ENCODE measurements at regions not wholly inside any gene's neighbourhood (a gene's known extent, or its start where the extent isn't known, plus 50 kb on each side); places are given as distances from the start of the nearest gene placed in this dataset.

DNA sequence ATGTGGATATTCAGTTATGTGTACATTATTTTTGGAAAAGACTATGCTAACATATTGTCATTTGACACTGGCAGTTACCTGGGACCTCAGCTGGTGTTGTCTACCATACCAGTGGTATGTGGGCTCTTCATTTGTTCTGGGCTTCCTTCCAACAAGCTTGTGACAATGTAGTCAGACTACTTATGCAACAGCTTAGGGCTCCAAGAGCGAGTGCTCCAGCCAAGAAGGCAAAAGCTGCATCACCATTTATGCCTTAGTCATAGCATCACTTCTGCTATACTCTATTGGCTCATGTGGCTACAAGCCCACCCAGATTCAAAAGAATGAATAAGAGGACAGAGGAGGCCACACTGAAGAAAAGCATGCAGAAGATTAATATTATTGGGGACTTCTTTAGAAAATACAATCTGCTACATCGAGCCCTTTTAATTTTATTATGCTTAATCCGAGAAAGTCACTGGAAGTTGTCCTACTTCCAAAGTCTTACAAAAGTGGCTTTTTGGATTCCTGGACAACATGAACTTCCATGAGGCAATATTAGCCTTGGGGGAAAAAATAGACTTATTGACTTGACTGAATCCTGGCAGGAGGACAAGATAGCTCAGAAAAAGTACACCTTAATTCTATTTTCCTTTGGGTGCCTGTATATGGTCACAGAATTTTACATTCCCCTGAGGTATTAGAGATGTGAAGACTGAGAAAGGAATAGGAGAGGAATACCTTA, 529.4 kb upstream of the HTR2A start:
- Histone ChIP-seq H3K4me3 (ENCODE audit: control extremely low read depth in 1 of 5, extremely low read depth in 1 of 5, insufficient read depth in 1 of 5, low read depth in 2 of 5, low read length in 4 of 5) (no peak overlapping the region), H4K20me1 (ENCODE audit: control insufficient read depth, insufficient read depth, low read length, poor library complexity, severe bottlenecking) (no peaks in the 10 kb centered on the region), H3K4me1 (ENCODE audit: control insufficient read depth in 2 of 2, insufficient read depth in 2 of 2, low read length in 2 of 2) (no peaks in the 10 kb centered on the region), H3K79me2 (ENCODE audit: control insufficient read depth, insufficient read depth, low read length) (no peaks in the 10 kb centered on the region), H3K9ac (ENCODE audit: low read length) (no peak overlapping the region), H3K27ac (ENCODE audit: low read length in 2 of 2) (no peak overlapping the region), H3K27me3 (replicated peaks in 1 of 4; ENCODE audit: control extremely low read depth in 1 of 4, control insufficient read depth in 3 of 4, insufficient read depth in 4 of 4, low read length in 3 of 4) (no peaks in the 10 kb centered on the region), H3K36me3 (replicated peaks in 1 of 2; ENCODE audit: control extremely low read depth in 1 of 2, control insufficient read depth in 1 of 2, extremely low read depth in 1 of 2, insufficient read depth in 2 of 2, low read length in 1 of 2) (no peaks in the 10 kb centered on the region), H3K4me2 (replicated peaks; ENCODE audit: low read depth, low read length, poor library complexity, severe bottlenecking) (no peak overlapping the region), H2AFZ (ENCODE audit: insufficient read depth, low read depth, low read length, poor library complexity, severe bottlenecking) (no peak overlapping the region), H3K9me3 (ENCODE audit: control extremely low read depth in 1 of 3, control insufficient read depth in 2 of 3, insufficient read depth in 1 of 3, low read length in 2 of 3) (no peaks in the 10 kb centered on the region)
- Mint-ChIP-seq H3K27me3 (no peaks in the 10 kb centered on the region), H3K4me1 (no peaks in the 10 kb centered on the region), H3K4me3 (no peak overlapping the region), H3K27ac (no peak overlapping the region), H3K9me3 (ENCODE audit: insufficient read depth) (no peaks in the 10 kb centered on the region)
- intact Hi-C loops (cut with micrococcal nuclease): no loop called here
- POLR2A ChIA-PET: no interaction called here
- CTCF ChIA-PET: no interaction called here
- ATAC-seq (ENCODE audit: low read depth): no peak
- no peak for DNase-seq
- whole genome bisulfite sequencing (ENCODE audit: insufficient coverage): no CpG with 5 or more reads among the region's 3 CpGs
- TF ChIP-seq EZH2 (IDR thresholded peaks at IDR 0.05; ENCODE audit: borderline replicate concordance, insufficient read depth, low read depth, low read length, poor library complexity, severe bottlenecking): no peak
- TF ChIP-seq, protein P1, sequence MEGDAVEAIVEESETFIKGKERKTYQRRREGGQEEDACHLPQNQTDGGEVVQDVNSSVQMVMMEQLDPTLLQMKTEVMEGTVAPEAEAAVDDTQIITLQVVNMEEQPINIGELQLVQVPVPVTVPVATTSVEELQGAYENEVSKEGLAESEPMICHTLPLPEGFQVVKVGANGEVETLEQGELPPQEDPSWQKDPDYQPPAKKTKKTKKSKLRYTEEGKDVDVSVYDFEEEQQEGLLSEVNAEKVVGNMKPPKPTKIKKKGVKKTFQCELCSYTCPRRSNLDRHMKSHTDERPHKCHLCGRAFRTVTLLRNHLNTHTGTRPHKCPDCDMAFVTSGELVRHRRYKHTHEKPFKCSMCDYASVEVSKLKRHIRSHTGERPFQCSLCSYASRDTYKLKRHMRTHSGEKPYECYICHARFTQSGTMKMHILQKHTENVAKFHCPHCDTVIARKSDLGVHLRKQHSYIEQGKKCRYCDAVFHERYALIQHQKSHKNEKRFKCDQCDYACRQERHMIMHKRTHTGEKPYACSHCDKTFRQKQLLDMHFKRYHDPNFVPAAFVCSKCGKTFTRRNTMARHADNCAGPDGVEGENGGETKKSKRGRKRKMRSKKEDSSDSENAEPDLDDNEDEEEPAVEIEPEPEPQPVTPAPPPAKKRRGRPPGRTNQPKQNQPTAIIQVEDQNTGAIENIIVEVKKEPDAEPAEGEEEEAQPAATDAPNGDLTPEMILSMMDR (IDR thresholded peaks at IDR 0.05): no peak

DNA sequence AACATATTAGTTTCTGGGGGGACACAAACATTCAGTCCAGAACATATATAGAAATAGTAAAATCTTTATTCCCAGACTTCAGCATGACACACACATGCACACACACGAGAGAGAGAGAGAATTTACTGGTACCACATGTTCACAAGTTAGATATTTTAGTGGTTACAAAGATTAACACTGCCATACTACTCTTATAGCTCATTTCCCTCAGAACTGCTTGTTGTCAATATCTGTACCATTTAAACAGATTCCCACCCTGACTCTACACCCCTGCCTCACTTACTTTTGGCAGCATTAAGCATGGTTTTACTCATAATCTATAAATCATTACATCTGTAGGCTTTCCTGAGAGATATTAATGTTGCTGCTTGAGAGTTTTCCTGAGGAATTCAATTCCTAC, 524.7 kb upstream of the HTR2A start:
- Histone ChIP-seq H3K27me3 (replicated peaks in 1 of 4; ENCODE audit: control extremely low read depth in 1 of 4, control insufficient read depth in 3 of 4, insufficient read depth in 4 of 4, low read length in 3 of 4) (no peaks in the 10 kb centered on the region), H3K36me3 (replicated peaks in 1 of 2; ENCODE audit: control extremely low read depth in 1 of 2, control insufficient read depth in 1 of 2, extremely low read depth in 1 of 2, insufficient read depth in 2 of 2, low read length in 1 of 2) (no peaks in the 10 kb centered on the region), H3K4me1 (ENCODE audit: control insufficient read depth in 2 of 2, insufficient read depth in 2 of 2, low read length in 2 of 2) (no peaks in the 10 kb centered on the region), H3K9ac (ENCODE audit: low read length) (no peak overlapping the region), H4K20me1 (ENCODE audit: control insufficient read depth, insufficient read depth, low read length, poor library complexity, severe bottlenecking) (no peaks in the 10 kb centered on the region), H3K4me3 (ENCODE audit: control extremely low read depth in 1 of 5, extremely low read depth in 1 of 5, insufficient read depth in 1 of 5, low read depth in 2 of 5, low read length in 4 of 5) (no peak overlapping the region), H2AFZ (ENCODE audit: insufficient read depth, low read depth, low read length, poor library complexity, severe bottlenecking) (no peak overlapping the region), H3K4me2 (replicated peaks; ENCODE audit: low read depth, low read length, poor library complexity, severe bottlenecking) (no peak overlapping the region), H3K79me2 (ENCODE audit: control insufficient read depth, insufficient read depth, low read length) (no peaks in the 10 kb centered on the region), H3K27ac (ENCODE audit: low read length in 2 of 2) (no peak overlapping the region), H3K9me3 (ENCODE audit: control extremely low read depth in 1 of 3, control insufficient read depth in 2 of 3, insufficient read depth in 1 of 3, low read length in 2 of 3) (no peaks in the 10 kb centered on the region)
- no peaks in the 10 kb centered on the region for H3K9me3 Mint-ChIP-seq (ENCODE audit: insufficient read depth)
- DNase-seq (no peak), ATAC-seq (ENCODE audit: low read depth) (no peak)
- H3K27me3 Mint-ChIP-seq: no peaks in the 10 kb centered on the region
- no peak overlapping the region for H3K4me3 Mint-ChIP-seq
- intact Hi-C loops (cut with micrococcal nuclease): no loop called here
- no peaks in the 10 kb centered on the region for H3K4me1 Mint-ChIP-seq
- WGBS (ENCODE audit: insufficient coverage): no CpG with 5 or more reads among the region's 1 CpG
- no peak overlapping the region for H3K27ac Mint-ChIP-seq
- POLR2A ChIA-PET: no interaction called here
- CTCF ChIA-PET: no interaction called here
- TF ChIP-seq, protein P1 (IDR thresholded peaks at IDR 0.05): no peak
- TF ChIP-seq EZH2 (IDR thresholded peaks at IDR 0.05; ENCODE audit: borderline replicate concordance, insufficient read depth, low read depth, low read length, poor library complexity, severe bottlenecking): no peak

All from B cell (primary cell).